OCI-LY3 (cell line): ENCODE measurements at regions not wholly inside any gene's neighbourhood (a gene's known extent, or its start where the extent isn't known, plus 50 kb on each side); places are given as distances from the start of the nearest gene placed in this dataset.
A peak's percentile ranks its signal among the peaks of the same experiment; 100 is the strongest.

ENCODE experiments used
- H2AFZ ChIP-seq: fragments of 200-600, 300-600 bp; shearing (Covaris generic); 2 replicates; pipeline ENCODE4 v1.6.0; 2014; ENCODE audit warnings: antibody characterized with exemption, low read depth, low read length
- H3K27ac ChIP-seq: fragments of 200-600, 300-600 bp; sonication (generic); 2 replicates; pipeline ENCODE4 v1.5.1; 2014; ENCODE audit warnings: mild to moderate bottlenecking, low read length, moderate library complexity, mixed read lengths
- H3K27me3 ChIP-seq: fragments of 200-600, 300-600 bp; sonication (generic); 2 replicates; pipeline ENCODE4 v1.6.1; 2014; ENCODE audit warnings: low read depth, low read length, mixed read lengths
- H3K36me3 ChIP-seq: fragments of 200-600, 300-600 bp; sonication (generic); replicated peaks from 2 replicates; pipeline ENCODE3; 2014; ENCODE audit warnings: low read depth, low read length, mixed read lengths
- H3K4me1 ChIP-seq: fragments of 300-600, 200-600 bp; sonication (generic); 2 replicates; pipeline ENCODE4 v1.6.1; 2014; ENCODE audit warnings: low read length, mixed read lengths
- H3K4me2 ChIP-seq: fragments of 200-600, 300-600 bp; sonication (generic); 2 replicates; pipeline ENCODE4 v1.6.1; 2014; ENCODE audit warnings: low read length, mixed read lengths
- H3K4me3 ChIP-seq: fragments of 300-600, 200-600 bp; sonication (generic); 2 replicates; pipeline ENCODE4 v1.5.1; 2014; ENCODE audit warnings: antibody characterized with exemption, mild to moderate bottlenecking, low read length, moderate library complexity
- H3K79me2 ChIP-seq: fragments of 300-600, 200-600 bp; shearing (Covaris generic); 2 replicates; pipeline ENCODE4 v1.6.1; 2014; ENCODE audit warnings: mild to moderate bottlenecking, low read length, mixed read lengths
- H3K9ac ChIP-seq: fragments of 300-600, 200-600 bp; shearing (Covaris generic); 2 replicates; pipeline ENCODE4 v1.6.0; 2014; ENCODE audit warnings: mild to moderate bottlenecking, low read length, moderate library complexity
- H3K9me3 ChIP-seq: fragments of 200-600, 300-600 bp; shearing (Covaris generic); 2 replicates; pipeline ENCODE4 v1.6.1; 2014; ENCODE audit warnings: low read length, mixed read lengths; ENCODE audit not compliant: insufficient read depth
- H4K20me1 ChIP-seq: fragments of 200-600, 300-600 bp; sonication (generic); 2 replicates; pipeline ENCODE4 v1.6.1; 2016; ENCODE audit warnings: low read length, mixed read lengths; ENCODE audit not compliant: insufficient read depth
- CTCF ChIP-seq: fragments of 200-600, 300-600 bp; sonication (generic); IDR thresholded peaks from 2 replicates; pipeline ENCODE4 v1.5.1; 2014; ENCODE audit warnings: antibody characterized with exemption, low read length, low read depth
- EZH2phosphoT487 ChIP-seq: fragments of 200-600 bp; shearing (Covaris generic); IDR thresholded peaks from 2 replicates; pipeline ENCODE4 v1.6.1; 2018; ENCODE audit warnings: antibody characterized with exemption, mixed run types, low read depth

GRCh38 chr4:34950926-34951325, 1293.4 kb downstream of the ARAP2 start:
- TF ChIP-seq CTCF = no peak
- no peaks in the 10 kb centered on the region for H3K4me1 ChIP-seq
- no peaks in the 10 kb centered on the region for H3K9me3 ChIP-seq
- H3K4me3 ChIP-seq = no peak overlapping the region
- no peaks in the 10 kb centered on the region for H3K36me3 ChIP-seq
- no peaks in the 10 kb centered on the region for H3K27me3 ChIP-seq
- H2AFZ ChIP-seq = no peak overlapping the region
- no peak overlapping the region for H3K9ac ChIP-seq
- H3K27ac ChIP-seq = no peak overlapping the region
- no peak overlapping the region for H3K4me2 ChIP-seq
- H3K79me2 ChIP-seq = no peaks in the 10 kb centered on the region
- H4K20me1 ChIP-seq = no peaks in the 10 kb centered on the region

DNA sequence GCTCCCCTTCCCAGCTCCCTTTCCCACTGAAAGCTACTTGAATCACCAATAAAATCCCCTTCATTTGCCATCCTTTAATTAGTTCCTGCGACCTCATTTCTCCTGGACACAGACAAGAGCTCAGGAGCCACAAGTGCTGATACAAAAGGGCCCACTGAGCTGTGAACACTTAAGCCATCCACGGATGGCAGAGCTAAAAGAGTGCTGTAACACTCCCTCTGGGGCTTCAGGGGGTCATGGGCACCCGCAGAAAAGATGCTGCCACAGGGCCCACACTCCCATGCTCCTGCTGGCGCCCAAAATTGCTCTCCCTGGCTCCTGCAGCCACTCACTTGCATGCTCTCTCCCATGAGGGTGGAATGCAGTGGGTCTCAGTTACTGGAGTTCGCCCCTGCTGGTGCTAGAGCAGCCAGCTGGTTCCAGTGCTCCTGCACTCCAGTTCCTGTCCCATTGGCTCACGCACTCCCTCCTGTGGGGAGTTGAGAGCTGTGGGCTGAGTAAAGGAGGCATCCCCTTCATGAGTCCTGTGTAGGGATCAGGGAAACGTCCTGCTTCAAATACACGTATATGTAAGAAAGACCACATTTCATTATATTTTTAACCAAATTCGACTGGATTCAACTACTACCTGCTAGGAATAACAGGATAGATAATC, 1291.0 kb downstream of the ARAP2 start:
- Histone ChIP-seq H3K9me3 (no peaks in the 10 kb centered on the region), H3K9ac (no peak overlapping the region), H3K79me2 (no peaks in the 10 kb centered on the region), H4K20me1 (no peaks in the 10 kb centered on the region), H3K4me2 (no peak overlapping the region), H3K4me1 (no peaks in the 10 kb centered on the region), H3K36me3 (no peaks in the 10 kb centered on the region), H3K27me3 (no peaks in the 10 kb centered on the region), H3K27ac (no peak overlapping the region), H2AFZ (no peak overlapping the region), H3K4me3 (no peak overlapping the region)
- TF ChIP-seq EZH2phosphoT487 (no peak), CTCF (peak; percentile 12; the same call in 1 of the 2 replicates)

- Histone ChIP-seq H3K4me1 (no peaks in the 10 kb centered on the region), H4K20me1 (no peaks in the 10 kb centered on the region), H3K36me3 (no peaks in the 10 kb centered on the region), H3K9me3 (no peaks in the 10 kb centered on the region), H3K27ac (no peak overlapping the region), H3K4me3 (no peak overlapping the region), H2AFZ (no peak overlapping the region), H3K9ac (no peak overlapping the region), H3K79me2 (no peaks in the 10 kb centered on the region), H3K4me2 (no peak overlapping the region), H3K27me3 (no peaks in the 10 kb centered on the region)
- no peak for TF ChIP-seq CTCF
- no peak for TF ChIP-seq EZH2phosphoT487
These were observed 1279.7 kb downstream of the ARAP2 start for GRCh38 chr4:34964613-34965012.

DNA sequence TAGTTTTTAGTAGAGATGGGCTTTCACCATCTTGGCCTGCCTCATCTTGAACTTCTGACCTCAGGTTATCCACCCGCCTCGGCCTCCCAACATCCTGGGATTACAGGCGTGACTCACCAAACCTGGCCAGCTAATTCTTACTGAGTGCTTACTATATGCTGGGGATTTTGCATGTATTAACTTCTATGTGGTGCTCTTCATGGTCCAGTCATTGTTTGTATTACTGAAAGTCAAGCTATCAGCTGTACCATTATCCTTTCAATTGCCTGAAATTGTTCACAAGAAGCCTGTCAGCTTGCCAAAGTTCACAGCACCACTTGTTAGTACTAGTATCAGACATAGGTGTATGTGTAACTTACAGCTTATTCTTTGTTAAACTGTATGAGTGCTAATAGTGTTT, 1272.1 kb downstream of the ARAP2 start:
- Histone ChIP-seq H3K27ac (no peak overlapping the region), H2AFZ (no peak overlapping the region), H3K36me3 (no peaks in the 10 kb centered on the region), H3K79me2 (no peaks in the 10 kb centered on the region), H4K20me1 (no peaks in the 10 kb centered on the region), H3K4me2 (no peak overlapping the region), H3K4me1 (peaks cover 2% of the 10 kb centered on the region; the same call in 1 of the 2 replicates), H3K9me3 (no peaks in the 10 kb centered on the region), H3K4me3 (no peak overlapping the region), H3K9ac (no peak overlapping the region), H3K27me3 (no peaks in the 10 kb centered on the region)
- TF ChIP-seq EZH2phosphoT487 = no peak
- no peak for TF ChIP-seq CTCF
